ENCODE measurements at regions not wholly inside any gene's neighbourhood (a gene's known extent, or its start where the extent isn't known, plus 50 kb on each side); places are given as distances from the start of the nearest gene placed in this dataset.
"Not testable (repeated sequence)": the region's sequence is repeated elsewhere in the genome, so short reads cannot be mapped to it uniquely, and the experiment has no call there.

GRCh38 chrX:124426288-124427169 lies 80.2 kb downstream of the SH2D1A start:
- DNase-seq = no peak

GRCh38 chrX:124433186-124433585 lies 86.8 kb downstream of the SH2D1A start:
- no peak for DNase-seq

GRCh38 chrX:124435616-124436015 lies 89.3 kb downstream of the SH2D1A start:
- peak; percentile 31 for DNase-seq

GRCh38 chrX:124440695-124441094 lies 94.3 kb downstream of the SH2D1A start:
- DNase-seq = peak; percentile 60

GRCh38 chrX:124441971-124442590 lies 95.7 kb downstream of the SH2D1A start:
- DNase-seq = no peak

- DNase-seq = no peak
Observed at GRCh38 chrX:124455966-124456365, 109.6 kb downstream of the SH2D1A start.

GRCh38 chrX:124459851-124460250 lies 113.5 kb downstream of the SH2D1A start:
- not testable (repeated sequence) for DNase-seq

GRCh38 chrX:124462931-124463330 lies 116.6 kb downstream of the SH2D1A start:
- no peak for DNase-seq

GRCh38 chrX:124467202-124467601 lies 120.8 kb downstream of the SH2D1A start:
- no peak for DNase-seq

- DNase-seq = no peak
Observed at GRCh38 chrX:124475358-124475757, 129.0 kb downstream of the SH2D1A start.

- DNase-seq = no peak
Observed at GRCh38 chrX:124476562-124476961, 130.2 kb downstream of the SH2D1A start.

GRCh38 chrX:124478046-124478445 lies 131.7 kb downstream of the SH2D1A start:
- DNase-seq = no peak

- DNase-seq = no peak
Observed at GRCh38 chrX:124488412-124489161, 142.2 kb downstream of the SH2D1A start.

GRCh38 chrX:124493984-124494383 lies 147.6 kb downstream of the SH2D1A start:
- no peak for DNase-seq

- no peak for DNase-seq
Observed at GRCh38 chrX:124497386-124497785, 151.0 kb downstream of the SH2D1A start.

GRCh38 chrX:124501586-124501985 lies 155.2 kb downstream of the SH2D1A start:
- DNase-seq = no peak

- no peak for DNase-seq
Observed at GRCh38 chrX:124502166-124502565, 155.8 kb downstream of the SH2D1A start.

- DNase-seq = no peak
Observed at GRCh38 chrX:124502599-124502998, 156.2 kb downstream of the SH2D1A start.

GRCh38 chrX:124504111-124504983 lies 158.0 kb downstream of the SH2D1A start:
- no peak for DNase-seq

GRCh38 chrX:124506066-124506465 lies 159.7 kb downstream of the SH2D1A start:
- DNase-seq = no peak

- no peak for DNase-seq
Observed at GRCh38 chrX:124507246-124507645, 160.9 kb downstream of the SH2D1A start.

GRCh38 chrX:124518885-124519284 lies 172.5 kb downstream of the SH2D1A start:
- DNase-seq = no peak

- DNase-seq = no peak
Observed at GRCh38 chrX:124524852-124525251, 178.5 kb downstream of the SH2D1A start.

Measured in NCI-H1436 (cell line).